Hepatocyte (in vitro differentiated cells): ENCODE measurements at regions not wholly inside any gene's neighbourhood (a gene's known extent, or its start where the extent isn't known, plus 50 kb on each side); places are given as distances from the start of the nearest gene placed in this dataset.

Experiments used
- CTCF ChIP-seq: fragments of 200-600 bp; sonication (generic); IDR thresholded peaks from 2 replicates; pipeline ENCODE4 v1.5.1; 2016; ENCODE audit warnings: antibody characterized with exemption, mild to moderate bottlenecking; ENCODE audit not compliant: poor library complexity
- EZH2 ChIP-seq: fragments of 200-600 bp; sonication (generic); IDR thresholded peaks from 2 replicates; pipeline ENCODE4 v1.6.1; 2016; ENCODE audit warnings: antibody characterized with exemption, mild to moderate bottlenecking, borderline replicate concordance
- EZH2phosphoT487 ChIP-seq: fragments of 200-600 bp; sonication (generic); IDR thresholded peaks from one replicate; pipeline ENCODE4 v1.6.1; 2018; ENCODE audit warnings: antibody characterized with exemption, mild to moderate bottlenecking, low read depth, moderate library complexity; ENCODE audit not compliant: unreplicated experiment, severe bottlenecking

- TF ChIP-seq EZH2, result no peak
- TF ChIP-seq CTCF, result no peak
- TF ChIP-seq EZH2phosphoT487, result no peak
Measured at GRCh38 chr4:126897038-126897437, 735.7 kb upstream of the INTU start.
